ENCODE measurements at regions not wholly inside any gene's neighbourhood (a gene's known extent, or its start where the extent isn't known, plus 50 kb on each side); places are given as distances from the start of the nearest gene placed in this dataset.

DNA sequence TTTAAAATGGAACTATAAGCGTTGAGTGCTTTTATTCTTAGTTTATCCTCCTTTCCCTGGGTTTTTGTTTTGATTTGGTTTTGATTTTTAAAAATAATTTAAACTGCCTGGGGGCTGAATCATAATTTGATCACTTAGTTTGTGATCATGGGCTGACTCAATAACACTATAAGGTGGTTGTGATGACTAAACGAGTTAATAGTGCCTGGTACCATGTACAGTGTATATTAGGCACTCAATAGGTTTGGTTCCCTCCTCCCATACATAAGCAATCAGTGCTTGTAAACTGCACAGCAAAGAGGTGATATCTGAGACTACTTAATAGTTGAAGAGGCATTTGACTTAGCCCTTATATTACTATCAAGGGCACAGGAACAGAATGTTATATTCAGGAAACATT, 200.9 kb upstream of the RFC3 start:
- Histone ChIP-seq H3K36me3 (no peaks in the 10 kb centered on the region), H3K4me3 (no peak overlapping the region), H3K27ac (no peak overlapping the region), H3K9me3 (peaks cover 0 to 4% (median 0%) of the 10 kb centered on the region in 11 donors), H3K4me1 (peaks cover 0 to 26% (median 10%) of the 10 kb centered on the region in 9 donors), H3K27me3 (no peaks in the 10 kb centered on the region)
- TF ChIP-seq, protein P1, sequence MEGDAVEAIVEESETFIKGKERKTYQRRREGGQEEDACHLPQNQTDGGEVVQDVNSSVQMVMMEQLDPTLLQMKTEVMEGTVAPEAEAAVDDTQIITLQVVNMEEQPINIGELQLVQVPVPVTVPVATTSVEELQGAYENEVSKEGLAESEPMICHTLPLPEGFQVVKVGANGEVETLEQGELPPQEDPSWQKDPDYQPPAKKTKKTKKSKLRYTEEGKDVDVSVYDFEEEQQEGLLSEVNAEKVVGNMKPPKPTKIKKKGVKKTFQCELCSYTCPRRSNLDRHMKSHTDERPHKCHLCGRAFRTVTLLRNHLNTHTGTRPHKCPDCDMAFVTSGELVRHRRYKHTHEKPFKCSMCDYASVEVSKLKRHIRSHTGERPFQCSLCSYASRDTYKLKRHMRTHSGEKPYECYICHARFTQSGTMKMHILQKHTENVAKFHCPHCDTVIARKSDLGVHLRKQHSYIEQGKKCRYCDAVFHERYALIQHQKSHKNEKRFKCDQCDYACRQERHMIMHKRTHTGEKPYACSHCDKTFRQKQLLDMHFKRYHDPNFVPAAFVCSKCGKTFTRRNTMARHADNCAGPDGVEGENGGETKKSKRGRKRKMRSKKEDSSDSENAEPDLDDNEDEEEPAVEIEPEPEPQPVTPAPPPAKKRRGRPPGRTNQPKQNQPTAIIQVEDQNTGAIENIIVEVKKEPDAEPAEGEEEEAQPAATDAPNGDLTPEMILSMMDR (IDR thresholded peaks at IDR 0.05), result no peak
- intact Hi-C loops (cut with DNase I), result loop anchor here in 2 of 10 donors (10.0 kb wide), 2 partner anchors 62 to 108 kb away; no protein-coding TSS in a partner anchor
- ATAC-seq (no peak), DNase-seq (no peak)
- 91 to 93% methylated on average over 2 of the region's 2 CpGs for WGBS, 2 donors

DNA sequence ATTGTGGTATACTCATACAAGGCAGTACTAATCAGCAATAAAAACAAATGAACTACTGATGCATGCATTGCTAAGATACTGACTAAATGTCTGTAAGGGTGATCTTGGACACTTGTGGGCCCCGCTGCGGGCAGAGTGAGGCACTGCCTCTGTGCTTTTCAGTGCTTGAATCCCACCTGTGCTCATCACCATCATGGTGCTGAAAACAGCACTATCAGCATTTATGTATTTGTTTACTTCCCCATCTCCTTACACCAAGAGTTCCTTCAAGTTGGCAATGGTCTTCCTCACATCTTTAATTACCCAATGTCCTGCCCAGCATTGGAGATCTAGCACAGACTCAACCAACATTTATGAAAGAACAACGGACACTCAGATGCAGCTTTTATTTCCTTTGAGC, 193.7 kb upstream of the RFC3 start:
- Histone ChIP-seq H3K27me3 (no peaks in the 10 kb centered on the region), H3K9me3 (no peaks in the 10 kb centered on the region), H3K36me3 (no peaks in the 10 kb centered on the region), H3K4me3 (no peak overlapping the region), H3K4me1 (peaks cover 0 to 6% (median 0%) of the 10 kb centered on the region in 9 donors), H3K27ac (no peak overlapping the region)
- ATAC-seq, result no peak
- no peak for DNase-seq
- TF ChIP-seq, protein P1 (IDR thresholded peaks at IDR 0.05), result no peak
- whole genome bisulfite sequencing, 2 donors, result 90 to 98% methylated on average over 3 of the region's 3 CpGs
- intact Hi-C loops (cut with DNase I), result no loop called here

DNA sequence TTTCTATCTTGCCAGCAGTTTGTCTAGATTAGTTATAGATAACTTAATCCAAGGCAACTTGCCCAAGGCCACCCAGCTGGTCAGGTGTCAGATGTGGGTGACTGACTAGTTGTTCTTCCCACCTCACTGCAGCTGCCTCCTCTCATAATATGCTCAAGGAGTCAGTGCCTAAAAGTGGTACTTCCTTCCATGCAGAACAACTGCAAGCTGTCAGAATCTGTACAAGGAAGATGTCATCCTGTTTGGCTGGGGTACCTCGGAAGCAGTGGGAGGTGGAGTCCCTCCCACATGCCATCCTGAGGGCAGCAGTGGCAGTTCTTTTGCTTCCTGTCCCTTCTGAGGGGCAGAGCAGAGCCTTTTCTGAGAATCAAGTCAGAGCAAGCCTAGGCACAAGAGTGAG, 193.2 kb upstream of the RFC3 start:
- 35 to 41% methylated on average over 1 of the region's 1 CpG for WGBS, 2 donors
- H3K4me1 ChIP-seq, result peaks cover 0 to 6% (median 0%) of the 10 kb centered on the region in 9 donors
- no peak overlapping the region for H3K4me3 ChIP-seq
- no peaks in the 10 kb centered on the region for H3K9me3 ChIP-seq
- no peak overlapping the region for H3K27ac ChIP-seq
- ATAC-seq (no peak), DNase-seq (no peak)
- no peaks in the 10 kb centered on the region for H3K36me3 ChIP-seq
- intact Hi-C loops (cut with DNase I), result no loop called here
- TF ChIP-seq, protein P1 (IDR thresholded peaks at IDR 0.05), result no peak
- no peaks in the 10 kb centered on the region for H3K27me3 ChIP-seq

DNA sequence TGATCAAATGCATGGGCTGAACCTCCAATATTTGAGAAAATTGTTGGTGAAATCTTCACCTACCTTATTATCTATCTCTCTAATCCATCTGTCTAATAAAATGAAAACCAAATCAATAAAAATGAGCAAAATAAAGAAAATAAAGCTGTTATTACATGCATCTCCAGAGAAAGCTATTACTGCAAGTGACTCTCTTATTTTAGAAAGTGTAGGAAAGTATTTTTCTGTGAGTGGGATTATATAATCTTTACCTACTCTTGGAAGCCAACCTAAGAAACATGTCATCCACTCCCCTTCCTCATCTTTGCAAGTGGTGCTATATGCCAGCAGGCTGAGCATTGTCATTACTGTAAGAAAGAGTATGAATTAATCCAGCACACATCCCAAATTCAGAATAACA, 191.5 kb upstream of the RFC3 start:
- Histone ChIP-seq H3K27me3 (no peaks in the 10 kb centered on the region), H3K36me3 (no peaks in the 10 kb centered on the region), H3K4me3 (no peak overlapping the region), H3K27ac (no peak overlapping the region), H3K9me3 (no peaks in the 10 kb centered on the region), H3K4me1 (peaks cover 0 to 6% (median 0%) of the 10 kb centered on the region in 9 donors)
- ATAC-seq (no peak), DNase-seq (no peak)
- TF ChIP-seq, protein P1 (IDR thresholded peaks at IDR 0.05), result no peak
- intact Hi-C loops (cut with DNase I), result no loop called here
